OCI-LY3 (cell line): ENCODE measurements at regions not wholly inside any gene's neighbourhood (a gene's known extent, or its start where the extent isn't known, plus 50 kb on each side); places are given as distances from the start of the nearest gene placed in this dataset.

Experiments used
- H2AFZ ChIP-seq: fragments of 200-600, 300-600 bp; shearing (Covaris generic); 2 replicates; pipeline ENCODE4 v1.6.0; 2014; ENCODE audit warnings: antibody characterized with exemption, low read depth, low read length
- H3K27ac ChIP-seq: fragments of 200-600, 300-600 bp; sonication (generic); 2 replicates; pipeline ENCODE4 v1.5.1; 2014; ENCODE audit warnings: mild to moderate bottlenecking, low read length, moderate library complexity, mixed read lengths
- H3K27me3 ChIP-seq: fragments of 200-600, 300-600 bp; sonication (generic); 2 replicates; pipeline ENCODE4 v1.6.1; 2014; ENCODE audit warnings: low read depth, low read length, mixed read lengths
- H3K36me3 ChIP-seq: fragments of 200-600, 300-600 bp; sonication (generic); replicated peaks from 2 replicates; pipeline ENCODE3; 2014; ENCODE audit warnings: low read depth, low read length, mixed read lengths
- H3K4me1 ChIP-seq: fragments of 300-600, 200-600 bp; sonication (generic); 2 replicates; pipeline ENCODE4 v1.6.1; 2014; ENCODE audit warnings: low read length, mixed read lengths
- H3K4me2 ChIP-seq: fragments of 200-600, 300-600 bp; sonication (generic); 2 replicates; pipeline ENCODE4 v1.6.1; 2014; ENCODE audit warnings: low read length, mixed read lengths
- H3K4me3 ChIP-seq: fragments of 300-600, 200-600 bp; sonication (generic); 2 replicates; pipeline ENCODE4 v1.5.1; 2014; ENCODE audit warnings: antibody characterized with exemption, mild to moderate bottlenecking, low read length, moderate library complexity
- H3K79me2 ChIP-seq: fragments of 300-600, 200-600 bp; shearing (Covaris generic); 2 replicates; pipeline ENCODE4 v1.6.1; 2014; ENCODE audit warnings: mild to moderate bottlenecking, low read length, mixed read lengths
- H3K9ac ChIP-seq: fragments of 300-600, 200-600 bp; shearing (Covaris generic); 2 replicates; pipeline ENCODE4 v1.6.0; 2014; ENCODE audit warnings: mild to moderate bottlenecking, low read length, moderate library complexity
- H3K9me3 ChIP-seq: fragments of 200-600, 300-600 bp; shearing (Covaris generic); 2 replicates; pipeline ENCODE4 v1.6.1; 2014; ENCODE audit warnings: low read length, mixed read lengths; ENCODE audit not compliant: insufficient read depth
- H4K20me1 ChIP-seq: fragments of 200-600, 300-600 bp; sonication (generic); 2 replicates; pipeline ENCODE4 v1.6.1; 2016; ENCODE audit warnings: low read length, mixed read lengths; ENCODE audit not compliant: insufficient read depth
- CTCF ChIP-seq: fragments of 200-600, 300-600 bp; sonication (generic); IDR thresholded peaks from 2 replicates; pipeline ENCODE4 v1.5.1; 2014; ENCODE audit warnings: antibody characterized with exemption, low read length, low read depth
- EZH2phosphoT487 ChIP-seq: fragments of 200-600 bp; shearing (Covaris generic); IDR thresholded peaks from 2 replicates; pipeline ENCODE4 v1.6.1; 2018; ENCODE audit warnings: antibody characterized with exemption, mixed run types, low read depth

DNA sequence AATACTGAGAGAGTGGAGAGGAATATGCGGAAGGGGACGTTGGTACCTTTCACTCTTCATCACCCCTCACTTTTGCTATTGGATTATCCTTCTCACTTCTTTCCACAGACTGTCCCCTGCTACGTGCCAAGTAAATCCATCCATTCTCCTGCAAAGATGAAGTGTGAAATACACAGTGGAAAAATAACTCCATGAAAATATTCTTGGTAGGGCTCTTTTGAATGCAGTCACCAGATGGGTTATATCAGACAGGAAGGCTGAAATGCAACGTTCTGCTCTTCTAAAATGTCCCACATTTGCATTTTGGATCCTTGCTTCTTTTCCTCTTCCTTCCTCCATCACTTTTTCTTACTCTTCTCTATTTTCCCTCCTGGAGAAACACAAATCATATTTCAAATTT, 510.3 kb upstream of the CLINT1 start:
- no peaks in the 10 kb centered on the region for H3K9me3 ChIP-seq
- no peak overlapping the region for H3K4me2 ChIP-seq
- H3K27ac ChIP-seq, result no peak overlapping the region
- H3K79me2 ChIP-seq, result no peaks in the 10 kb centered on the region
- no peak overlapping the region for H3K4me3 ChIP-seq
- no peaks in the 10 kb centered on the region for H3K27me3 ChIP-seq
- H3K36me3 ChIP-seq, result no peaks in the 10 kb centered on the region
- H3K4me1 ChIP-seq, result no peaks in the 10 kb centered on the region
- H3K9ac ChIP-seq, result no peak overlapping the region
- TF ChIP-seq CTCF (no peak), EZH2phosphoT487 (no peak)
- no peak overlapping the region for H2AFZ ChIP-seq
- no peaks in the 10 kb centered on the region for H4K20me1 ChIP-seq

DNA sequence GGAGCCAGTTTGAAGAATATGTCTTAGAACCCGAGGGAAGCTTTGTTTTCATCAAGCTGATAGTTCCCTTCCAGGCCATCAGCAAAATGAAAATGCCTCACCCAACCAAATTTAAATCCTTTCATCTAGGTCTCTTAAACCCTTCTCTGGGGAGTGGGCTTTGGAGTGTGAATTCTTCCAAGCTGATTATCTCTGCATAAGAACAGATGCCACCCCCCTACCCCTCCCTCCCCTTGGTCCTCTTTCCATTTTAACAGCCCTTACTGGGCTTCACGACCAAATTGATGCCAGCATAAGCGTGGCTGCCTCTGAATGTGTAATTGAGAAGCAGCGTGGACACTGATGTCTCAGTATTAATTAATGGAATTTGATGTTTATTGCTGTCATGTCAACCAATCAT, 509.7 kb upstream of the CLINT1 start:
- Histone ChIP-seq H3K79me2 (no peaks in the 10 kb centered on the region), H3K9ac (no peak overlapping the region), H3K36me3 (no peaks in the 10 kb centered on the region), H3K27ac (no peak overlapping the region), H3K4me2 (no peak overlapping the region), H2AFZ (no peak overlapping the region), H3K4me3 (no peak overlapping the region), H3K4me1 (no peaks in the 10 kb centered on the region), H3K9me3 (no peaks in the 10 kb centered on the region), H4K20me1 (no peaks in the 10 kb centered on the region), H3K27me3 (no peaks in the 10 kb centered on the region)
- TF ChIP-seq CTCF (no peak), EZH2phosphoT487 (no peak)

DNA sequence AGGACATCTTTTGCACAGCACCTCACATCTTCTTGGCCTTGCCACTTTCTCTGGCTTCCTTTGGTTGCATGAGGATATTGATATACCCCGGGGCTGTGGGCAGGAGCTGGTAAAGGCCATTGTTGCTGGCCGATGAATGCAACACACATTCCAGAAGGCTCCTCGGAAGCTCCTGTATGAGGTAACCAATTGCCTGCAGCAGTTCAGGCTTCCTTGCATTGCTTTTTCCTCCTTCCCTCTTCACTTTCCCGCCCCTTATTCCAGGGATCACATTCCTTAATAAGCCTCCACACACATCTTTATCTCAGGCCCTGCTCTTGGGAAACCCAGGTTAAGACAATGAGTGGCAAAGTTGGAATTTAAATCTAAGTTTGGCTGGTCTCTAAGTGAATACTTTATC, 505.4 kb upstream of the CLINT1 start:
- no peaks in the 10 kb centered on the region for H3K27me3 ChIP-seq
- no peak overlapping the region for H3K4me3 ChIP-seq
- H2AFZ ChIP-seq, result no peak overlapping the region
- H3K36me3 ChIP-seq, result no peaks in the 10 kb centered on the region
- H3K27ac ChIP-seq, result no peak overlapping the region
- no peaks in the 10 kb centered on the region for H3K79me2 ChIP-seq
- TF ChIP-seq EZH2phosphoT487 (no peak), CTCF (no peak)
- no peak overlapping the region for H3K9ac ChIP-seq
- H3K4me1 ChIP-seq, result no peaks in the 10 kb centered on the region
- H4K20me1 ChIP-seq, result no peaks in the 10 kb centered on the region
- H3K9me3 ChIP-seq, result no peaks in the 10 kb centered on the region
- no peak overlapping the region for H3K4me2 ChIP-seq

DNA sequence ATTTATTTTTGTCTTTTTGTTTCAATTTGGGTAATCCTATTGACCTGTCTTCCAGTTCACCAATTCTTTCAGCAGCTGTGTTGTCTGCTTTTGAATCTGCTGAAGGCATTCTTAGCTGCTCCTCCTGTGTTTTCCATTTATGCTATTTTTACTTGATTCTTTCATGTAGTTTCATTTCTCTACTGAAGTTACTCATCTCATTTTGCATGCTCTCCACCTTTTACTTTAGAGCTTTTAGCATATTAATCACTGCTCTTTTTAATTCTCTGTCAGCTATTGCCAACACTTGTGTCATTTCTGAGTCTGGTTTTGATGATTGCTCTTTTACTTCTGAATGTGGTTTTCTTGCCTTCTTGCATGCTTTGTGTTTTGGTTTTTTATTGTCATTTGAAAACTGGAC, 496.0 kb upstream of the CLINT1 start:
- TF ChIP-seq CTCF (no peak), EZH2phosphoT487 (no peak)
- H3K4me1 ChIP-seq, result 0 out of 2 replicates have a peak, but pooled peaks cover 2% of the 10 kb centered on the region
- no peak overlapping the region for H3K27ac ChIP-seq
- peaks cover 7% of the 10 kb centered on the region; the same call in 1 of the 2 replicates for H3K9me3 ChIP-seq
- no peaks in the 10 kb centered on the region for H3K79me2 ChIP-seq
- no peak overlapping the region for H3K4me2 ChIP-seq
- peaks cover 3% of the 10 kb centered on the region for H3K36me3 ChIP-seq
- H3K4me3 ChIP-seq, result no peak overlapping the region
- no peak overlapping the region for H3K9ac ChIP-seq
- no peaks in the 10 kb centered on the region for H3K27me3 ChIP-seq
- no peaks in the 10 kb centered on the region for H4K20me1 ChIP-seq
- H2AFZ ChIP-seq, result no peak overlapping the region
